ENCODE measurements at regions not wholly inside any gene's neighbourhood (a gene's known extent, or its start where the extent isn't known, plus 50 kb on each side); places are given as distances from the start of the nearest gene placed in this dataset.

GRCh38 chr3:99351122-99351521 lies 287.3 kb upstream of the COL8A1 start:
- no peak overlapping the region for H3K27ac Mint-ChIP-seq (ENCODE audit: unreplicated experiment)
- no peak for TF ChIP-seq CTCF (IDR thresholded peaks at IDR 0.05; ENCODE audit: unreplicated experiment)
- peaks cover 8% of the 10 kb centered on the region for H3K4me1 Mint-ChIP-seq (ENCODE audit: unreplicated experiment)
- H3K9me3 Mint-ChIP-seq (ENCODE audit: unreplicated experiment) = no peaks in the 10 kb centered on the region
- H3K27me3 Mint-ChIP-seq (ENCODE audit: unreplicated experiment) = no peaks in the 10 kb centered on the region
- H3K36me3 Mint-ChIP-seq (ENCODE audit: low read depth, unreplicated experiment) = no peaks in the 10 kb centered on the region
- no peak for DNase-seq (ENCODE audit: low spot score)
- H3K4me3 Mint-ChIP-seq (ENCODE audit: unreplicated experiment) = no peak overlapping the region

GRCh38 chr3:99348451-99348850 lies 289.9 kb upstream of the COL8A1 start:
- H3K36me3 Mint-ChIP-seq (ENCODE audit: low read depth, unreplicated experiment) = no peaks in the 10 kb centered on the region
- no peak overlapping the region for H3K4me3 Mint-ChIP-seq (ENCODE audit: unreplicated experiment)
- H3K27ac Mint-ChIP-seq (ENCODE audit: unreplicated experiment) = no peak overlapping the region
- TF ChIP-seq CTCF (IDR thresholded peaks at IDR 0.05; ENCODE audit: unreplicated experiment) = no peak
- no peaks in the 10 kb centered on the region for H3K27me3 Mint-ChIP-seq (ENCODE audit: unreplicated experiment)
- H3K4me1 Mint-ChIP-seq (ENCODE audit: unreplicated experiment) = peaks cover 4% of the 10 kb centered on the region
- DNase-seq (ENCODE audit: low spot score) = no peak
- H3K9me3 Mint-ChIP-seq (ENCODE audit: unreplicated experiment) = no peaks in the 10 kb centered on the region

GRCh38 chr3:99344216-99344615 lies 294.2 kb upstream of the COL8A1 start:
- DNase-seq (ENCODE audit: low spot score) = no peak
- Mint-ChIP-seq H3K27ac (ENCODE audit: unreplicated experiment) (no peak overlapping the region), H3K4me1 (ENCODE audit: unreplicated experiment) (peaks cover 7% of the 10 kb centered on the region), H3K9me3 (ENCODE audit: unreplicated experiment) (no peaks in the 10 kb centered on the region), H3K4me3 (ENCODE audit: unreplicated experiment) (no peak overlapping the region), H3K27me3 (ENCODE audit: unreplicated experiment) (no peaks in the 10 kb centered on the region), H3K36me3 (ENCODE audit: low read depth, unreplicated experiment) (no peaks in the 10 kb centered on the region)
- TF ChIP-seq CTCF (IDR thresholded peaks at IDR 0.05; ENCODE audit: unreplicated experiment) = no peak

- TF ChIP-seq CTCF (IDR thresholded peaks at IDR 0.05; ENCODE audit: unreplicated experiment) = no peak
These were observed 296.0 kb upstream of the COL8A1 start for GRCh38 chr3:99342383-99342782.

GRCh38 chr3:99339222-99339621 lies 299.2 kb upstream of the COL8A1 start:
- no peak overlapping the region for H3K4me3 Mint-ChIP-seq (ENCODE audit: unreplicated experiment)
- peaks cover 3% of the 10 kb centered on the region for H3K4me1 Mint-ChIP-seq (ENCODE audit: unreplicated experiment)
- H3K9me3 Mint-ChIP-seq (ENCODE audit: unreplicated experiment) = no peaks in the 10 kb centered on the region
- H3K27ac Mint-ChIP-seq (ENCODE audit: unreplicated experiment) = no peak overlapping the region
- no peaks in the 10 kb centered on the region for H3K27me3 Mint-ChIP-seq (ENCODE audit: unreplicated experiment)
- H3K36me3 Mint-ChIP-seq (ENCODE audit: low read depth, unreplicated experiment) = no peaks in the 10 kb centered on the region
- no peak for DNase-seq (ENCODE audit: low spot score)
- TF ChIP-seq CTCF (IDR thresholded peaks at IDR 0.05; ENCODE audit: unreplicated experiment) = no peak

More at GRCh38 chr3:99342383-99342782, 296.0 kb upstream of the COL8A1 start:
- Mint-ChIP-seq H3K27ac (ENCODE audit: unreplicated experiment) (no peak overlapping the region), H3K4me1 (ENCODE audit: unreplicated experiment) (peaks cover 3% of the 10 kb centered on the region), H3K27me3 (ENCODE audit: unreplicated experiment) (no peaks in the 10 kb centered on the region), H3K36me3 (ENCODE audit: low read depth, unreplicated experiment) (no peaks in the 10 kb centered on the region), H3K9me3 (ENCODE audit: unreplicated experiment) (no peaks in the 10 kb centered on the region), H3K4me3 (ENCODE audit: unreplicated experiment) (no peak overlapping the region)
- DNase-seq (ENCODE audit: low spot score) = no peak

Measured in endothelial cell (in vitro differentiated cells).